B cell (primary cell): ENCODE measurements at regions not wholly inside any gene's neighbourhood (a gene's known extent, or its start where the extent isn't known, plus 50 kb on each side); places are given as distances from the start of the nearest gene placed in this dataset.

Experiments
- EZH2 ChIP-seq: IDR thresholded peaks from 2 replicates; pipeline ENCODE4 v1.6.1; 2012; ENCODE audit warnings: borderline replicate concordance, low read depth, mild to moderate bottlenecking, moderate library complexity, low read length; ENCODE audit not compliant: insufficient read depth, poor library complexity, severe bottlenecking
- TF ChIP-seq, protein P1 (sequence below): fragments of 200-600 bp; IDR thresholded peaks from one replicate; pipeline ENCODE4 v1.8.0; 2022; ENCODE audit warnings: antibody characterized with exemption, mild to moderate bottlenecking

DNA sequence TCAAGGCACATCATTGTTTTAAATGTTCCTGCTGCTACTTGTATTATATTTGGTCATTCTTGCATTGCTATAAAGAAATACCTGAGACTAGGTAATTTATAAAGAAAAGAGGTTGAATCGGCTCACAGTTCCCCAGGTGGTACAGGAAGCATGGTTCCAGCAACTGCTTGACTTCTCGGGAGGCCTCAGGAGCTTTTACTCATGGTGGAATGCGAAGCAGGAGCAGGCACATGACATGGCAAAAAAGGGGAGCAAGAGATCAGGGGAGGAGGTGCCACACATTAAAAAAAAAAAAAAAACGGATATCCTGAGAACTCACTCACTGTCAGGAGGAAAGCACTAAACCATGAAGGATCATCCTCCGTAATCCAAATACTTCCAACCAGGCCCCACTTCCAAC, 286.9 kb upstream of the PLSCR5 start:
- TF ChIP-seq, protein P1, sequence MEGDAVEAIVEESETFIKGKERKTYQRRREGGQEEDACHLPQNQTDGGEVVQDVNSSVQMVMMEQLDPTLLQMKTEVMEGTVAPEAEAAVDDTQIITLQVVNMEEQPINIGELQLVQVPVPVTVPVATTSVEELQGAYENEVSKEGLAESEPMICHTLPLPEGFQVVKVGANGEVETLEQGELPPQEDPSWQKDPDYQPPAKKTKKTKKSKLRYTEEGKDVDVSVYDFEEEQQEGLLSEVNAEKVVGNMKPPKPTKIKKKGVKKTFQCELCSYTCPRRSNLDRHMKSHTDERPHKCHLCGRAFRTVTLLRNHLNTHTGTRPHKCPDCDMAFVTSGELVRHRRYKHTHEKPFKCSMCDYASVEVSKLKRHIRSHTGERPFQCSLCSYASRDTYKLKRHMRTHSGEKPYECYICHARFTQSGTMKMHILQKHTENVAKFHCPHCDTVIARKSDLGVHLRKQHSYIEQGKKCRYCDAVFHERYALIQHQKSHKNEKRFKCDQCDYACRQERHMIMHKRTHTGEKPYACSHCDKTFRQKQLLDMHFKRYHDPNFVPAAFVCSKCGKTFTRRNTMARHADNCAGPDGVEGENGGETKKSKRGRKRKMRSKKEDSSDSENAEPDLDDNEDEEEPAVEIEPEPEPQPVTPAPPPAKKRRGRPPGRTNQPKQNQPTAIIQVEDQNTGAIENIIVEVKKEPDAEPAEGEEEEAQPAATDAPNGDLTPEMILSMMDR, result no peak
- no peak for TF ChIP-seq EZH2
